Posterior cingulate gyrus (tissue), 11 donors: ENCODE measurements at regions not wholly inside any gene's neighbourhood (a gene's known extent, or its start where the extent isn't known, plus 50 kb on each side); places are given as distances from the start of the nearest gene placed in this dataset.
"Not testable (repeated sequence)": the region's sequence is repeated elsewhere in the genome, so short reads cannot be mapped to it uniquely, and the experiment has no call there.

Source experiments
- DNase-seq, 10 donors: peaks; one replicate each; pipeline versions ENCODE4 v3.0.0 to v3.0.0-alpha.2; 2020 to 2021; ENCODE audit warnings: mixed read lengths in 3 of 10
- intact Hi-C: fragments of 100-400 bp; cut with DNase I; formaldehyde crosslinking; loops from one replicate; pipeline ENCODE4 v1.15.1; 2023

DNA sequence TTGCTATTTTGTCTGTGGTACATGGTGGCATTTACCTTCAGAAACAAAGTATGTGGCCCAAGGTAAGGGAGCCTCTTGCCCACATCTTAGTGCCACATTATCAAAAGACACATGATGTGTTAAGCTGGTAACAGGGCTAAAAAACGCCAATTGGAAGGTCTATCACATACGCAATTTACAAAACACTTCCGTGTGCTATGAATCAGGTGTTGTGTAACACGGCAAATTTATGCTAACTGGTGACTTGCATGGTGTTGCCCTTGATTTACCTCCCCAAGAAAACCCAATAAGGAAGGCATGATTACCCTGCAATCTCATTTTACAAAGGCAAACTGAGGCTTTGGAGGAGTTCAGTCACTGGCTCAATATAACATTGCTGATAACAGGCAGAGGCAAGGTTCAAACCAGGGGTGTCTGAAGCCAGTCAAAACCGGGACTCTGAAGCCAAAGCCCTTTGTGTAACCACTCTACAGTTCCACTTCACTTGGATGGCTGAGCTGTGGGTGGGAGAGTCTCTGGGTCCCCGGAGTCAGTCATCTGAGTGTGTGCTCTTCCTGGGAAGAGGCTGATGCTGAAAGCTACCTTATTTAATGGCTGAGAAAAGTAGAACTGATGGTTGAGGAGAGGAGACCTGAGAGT is 103.9 kb upstream of the BCL6 start:
- intact Hi-C loops, result no loop called here
- DNase-seq, result no peak

GRCh38 chr3:187850258-187850921 is 105.1 kb upstream of the BCL6 start:
- no peak for DNase-seq
- intact Hi-C loops, result no loop called here

DNA sequence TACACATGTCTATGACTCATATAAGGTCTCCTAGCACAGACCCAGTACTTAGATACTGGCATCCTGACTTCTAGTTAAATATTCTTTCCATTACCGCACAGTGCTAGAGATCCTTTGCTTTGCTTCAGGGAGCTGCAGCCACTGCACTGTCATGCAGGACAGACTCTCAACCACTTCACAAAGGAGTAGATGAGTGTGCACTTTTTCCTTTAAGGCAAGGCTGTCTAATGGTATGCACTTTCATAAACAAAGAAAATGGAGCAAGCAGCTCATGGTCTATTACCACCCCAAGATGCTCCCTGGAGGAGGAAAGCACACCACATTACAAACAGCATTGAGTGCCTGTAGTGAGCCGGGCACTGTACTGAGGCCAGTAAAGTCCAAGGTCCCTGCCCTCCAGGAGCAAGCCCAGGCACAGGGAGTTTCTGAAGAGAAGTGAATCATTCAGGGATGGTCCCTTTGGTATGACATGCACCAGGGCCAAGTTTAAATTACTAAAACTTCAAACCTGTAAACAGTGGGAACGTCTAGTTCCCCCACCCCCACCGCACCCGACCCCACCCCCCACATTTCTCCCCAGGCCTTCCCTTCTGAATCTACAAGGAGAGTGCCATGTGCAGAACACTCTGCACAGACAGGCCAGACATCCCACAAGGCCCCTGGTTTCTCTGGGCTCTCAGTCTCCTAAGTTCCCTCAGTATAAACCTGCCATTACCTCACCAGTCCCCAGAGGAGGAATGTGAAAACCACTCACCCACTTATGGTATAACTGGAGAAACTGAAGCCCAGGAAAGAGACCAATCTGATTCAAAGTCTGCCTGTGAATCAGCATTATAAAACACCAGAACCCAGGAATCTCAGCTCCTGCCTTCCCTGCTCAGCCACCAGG is 107.8 kb upstream of the BCL6 start:
- intact Hi-C loops, result no loop called here
- DNase-seq, result no peak

DNA sequence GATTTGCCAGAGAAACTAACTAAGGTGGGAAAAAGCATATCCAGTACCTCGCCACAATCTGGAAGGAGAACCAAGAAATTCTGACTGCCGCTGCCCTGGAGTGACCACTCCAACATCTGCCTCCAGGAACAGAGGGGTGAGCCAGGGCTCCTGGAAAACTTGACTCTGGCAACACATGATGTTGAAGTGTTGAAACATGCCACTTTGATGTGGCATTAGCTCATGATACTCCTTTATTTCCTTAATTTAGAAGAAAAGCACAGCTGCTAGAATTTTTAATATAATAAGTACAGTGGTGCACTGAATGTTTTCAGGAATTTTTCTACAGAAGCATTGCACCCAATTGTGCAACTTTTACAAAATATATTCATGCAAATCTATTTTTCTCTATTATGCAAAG is 109.9 kb upstream of the BCL6 start:
- intact Hi-C loops, result no loop called here
- no peak for DNase-seq

DNA sequence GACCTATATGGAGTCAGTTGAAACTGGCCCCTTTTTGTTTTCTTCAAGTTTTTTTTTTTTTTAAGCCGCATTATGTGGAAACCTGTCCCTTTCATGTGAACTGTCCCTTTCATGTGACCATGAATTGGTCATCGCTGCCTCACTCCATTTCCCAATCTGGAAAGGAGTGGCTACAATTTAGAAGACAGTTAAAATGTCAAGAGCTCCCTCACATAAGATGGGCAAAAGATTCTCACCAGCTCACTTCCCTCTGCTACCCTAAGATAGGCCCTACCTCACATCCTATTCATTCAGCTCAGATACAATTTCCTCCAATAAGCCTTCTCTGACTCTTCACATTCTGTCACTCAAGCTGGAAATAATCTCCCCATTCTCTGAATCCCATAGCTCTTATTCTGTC is 111.3 kb upstream of the BCL6 start:
- intact Hi-C loops, result no loop called here
- DNase-seq, result no peak

DNA sequence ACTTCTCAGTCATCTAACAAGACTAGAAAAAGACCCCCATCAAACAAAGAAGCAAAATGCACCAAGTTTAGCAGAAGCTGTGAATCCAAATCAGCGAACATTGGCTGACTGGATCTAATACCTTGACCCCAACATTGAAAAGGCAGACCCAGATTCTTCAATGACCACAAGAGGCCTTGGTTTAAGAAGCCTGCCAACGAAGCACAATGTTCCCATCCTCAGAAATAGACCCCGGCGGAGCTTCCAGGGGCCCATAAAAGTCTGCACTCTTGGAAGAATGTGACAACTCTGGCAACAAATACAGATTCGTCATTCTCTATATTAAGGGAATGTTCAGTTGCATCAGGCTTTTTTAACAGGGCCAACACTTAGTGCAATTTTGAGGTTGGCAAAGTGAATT is 112.8 kb upstream of the BCL6 start:
- DNase-seq, result no peak
- intact Hi-C loops, result no loop called here

DNA sequence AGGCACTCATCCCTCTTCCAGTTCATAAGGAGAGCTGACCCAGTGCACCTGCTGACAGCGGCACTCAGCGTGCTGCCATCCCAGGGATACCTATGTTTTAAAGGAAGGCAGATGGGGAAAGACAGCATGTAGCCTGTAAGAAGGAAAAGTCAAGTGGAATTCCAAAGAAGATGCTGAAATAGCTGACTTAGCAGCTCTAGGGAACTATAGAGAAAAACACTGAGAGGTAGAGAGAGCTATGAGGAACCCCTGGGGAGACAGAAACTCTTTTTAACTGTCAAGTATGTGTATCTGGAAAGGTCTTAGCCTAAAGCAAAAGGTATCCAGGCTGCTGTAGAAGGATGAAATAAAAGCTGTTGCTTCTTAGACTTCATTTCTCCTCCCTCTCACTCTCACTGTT is 113.4 kb upstream of the BCL6 start:
- intact Hi-C loops, result no loop called here
- DNase-seq, result no peak

- DNase-seq, intact Hi-C loops: not testable (repeated sequence)
Observed at GRCh38 chr3:187862701-187863277, 117.5 kb upstream of the BCL6 start.

- DNase-seq, result no peak
- intact Hi-C loops, result no loop called here
Observed at GRCh38 chr3:187870360-187871203, 125.3 kb upstream of the BCL6 start.

- intact Hi-C loops, result no loop called here
- no peak for DNase-seq
Observed at GRCh38 chr3:187871204-187871591, 125.9 kb upstream of the BCL6 start.

DNA sequence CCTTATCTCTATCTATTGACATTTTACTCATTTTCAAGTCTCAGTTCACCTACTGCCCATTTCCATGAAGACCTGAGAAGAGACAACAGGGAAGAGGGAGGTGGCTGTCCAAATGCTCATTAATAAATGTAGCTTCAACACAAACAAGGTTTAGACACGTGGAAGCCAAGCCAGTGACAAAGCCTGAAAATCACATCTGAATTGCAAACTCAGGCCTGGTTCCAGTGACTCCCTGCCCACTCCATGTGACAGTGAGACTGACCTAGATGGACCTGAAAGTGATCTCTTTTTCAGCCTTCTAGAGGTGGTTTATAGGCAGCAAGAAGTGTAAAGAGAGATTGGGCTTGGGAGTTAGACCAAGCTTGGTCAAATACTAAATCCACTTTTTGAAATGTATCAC is 126.6 kb upstream of the BCL6 start:
- intact Hi-C loops, result no loop called here
- peak in 1 of 10 donors; percentile 42 for DNase-seq

- DNase-seq, result no peak
- intact Hi-C loops, result no loop called here
Observed at GRCh38 chr3:187873843-187874242, 128.6 kb upstream of the BCL6 start.

DNA sequence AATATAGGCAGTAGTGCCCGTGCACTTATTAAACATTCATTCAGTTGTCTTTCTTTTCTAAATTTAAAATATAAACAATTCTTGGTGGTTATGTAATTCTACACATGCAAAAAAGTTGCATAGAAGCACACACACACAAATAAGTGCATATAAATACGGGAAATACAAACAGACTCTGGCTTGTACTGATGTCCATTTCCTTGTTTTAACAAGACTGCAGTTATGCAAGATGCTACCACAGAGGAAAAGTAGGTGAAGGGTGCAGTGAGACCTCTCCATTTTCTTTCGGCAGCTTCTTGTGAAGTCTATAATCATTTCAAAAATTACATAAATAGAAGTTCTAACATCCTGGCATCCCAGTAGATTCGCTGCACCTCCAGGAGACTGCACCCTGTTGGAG is 130.6 kb upstream of the BCL6 start:
- DNase-seq, result no peak
- intact Hi-C loops, result no loop called here

DNA sequence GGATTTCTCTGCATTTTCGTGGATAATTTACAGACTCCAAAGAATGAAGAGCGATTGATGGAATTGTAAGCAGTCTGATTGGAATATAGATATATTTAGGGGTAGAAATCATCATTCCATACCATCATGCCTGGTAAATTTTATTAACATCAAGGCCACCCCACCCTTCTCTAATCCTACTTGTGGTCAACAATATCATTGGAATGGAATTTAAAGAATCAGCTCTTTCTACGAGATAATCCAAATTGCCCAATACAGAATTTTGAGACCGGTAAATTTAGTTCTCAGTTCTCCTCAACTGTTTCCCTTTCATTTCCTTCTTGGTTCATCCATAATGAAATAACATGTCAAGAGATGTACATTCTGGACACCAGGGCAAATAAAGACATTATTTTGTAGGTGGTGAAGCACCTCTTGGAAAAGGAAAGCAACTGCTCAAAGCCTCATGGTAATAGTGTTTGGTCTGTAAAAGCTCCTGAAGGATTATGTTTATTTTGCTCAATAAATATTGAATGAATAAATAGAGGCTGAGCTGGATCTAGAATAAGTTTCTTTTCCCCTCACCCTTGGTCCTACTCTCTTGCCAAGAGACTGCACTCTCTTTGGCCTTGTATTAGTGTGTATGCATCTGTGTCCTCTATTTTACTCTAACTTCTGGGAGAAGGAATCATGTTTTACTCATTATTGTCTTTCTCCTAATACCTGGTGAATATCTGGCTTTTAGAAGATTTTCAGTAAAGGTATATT is 133.7 kb upstream of the BCL6 start:
- intact Hi-C loops, result no loop called here
- DNase-seq, result no peak

DNA sequence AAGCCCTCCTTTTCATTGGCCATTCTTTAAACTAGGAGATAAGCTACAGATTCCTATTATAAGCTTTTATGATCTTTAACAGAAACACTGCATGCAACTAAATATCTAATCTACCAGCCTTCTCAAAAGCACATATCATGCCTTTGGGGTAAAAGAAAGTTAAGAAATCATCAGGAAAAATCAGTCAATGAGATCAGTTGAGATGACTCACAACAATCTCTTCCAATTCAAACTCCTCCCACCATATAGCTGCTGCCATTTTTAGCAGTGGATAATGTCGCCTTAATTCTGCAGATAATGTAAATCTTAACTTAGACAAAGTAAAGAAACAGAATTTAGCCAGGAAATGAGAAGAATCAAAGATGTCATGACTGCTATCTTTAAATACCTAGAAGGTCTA is 135.2 kb upstream of the BCL6 start:
- intact Hi-C loops, result no loop called here
- DNase-seq, result no peak

GRCh38 chr3:187880851-187881250 is 135.6 kb upstream of the BCL6 start:
- intact Hi-C loops, result no loop called here
- no peak for DNase-seq

- intact Hi-C loops, result no loop called here
- no peak for DNase-seq
Observed at GRCh38 chr3:187888701-187889100, 143.4 kb upstream of the BCL6 start.

DNA sequence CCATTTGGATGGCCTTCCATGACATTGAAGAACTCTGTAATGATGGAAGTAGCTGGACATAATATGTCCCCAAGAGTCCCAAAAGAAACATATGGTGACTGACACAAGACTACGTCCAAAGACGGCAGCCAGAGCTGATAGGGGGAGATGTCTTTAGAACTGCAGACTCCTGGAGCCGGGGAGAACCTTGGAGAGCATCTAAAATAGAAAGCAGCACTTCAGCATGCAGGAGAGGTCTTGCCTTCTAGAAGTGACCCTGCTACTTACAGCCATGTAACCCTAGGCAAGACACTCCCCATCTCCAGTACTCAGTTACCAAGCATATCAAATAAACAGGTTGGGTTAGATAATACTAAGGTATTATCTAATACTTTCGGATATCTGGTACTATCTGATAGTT is 143.8 kb upstream of the BCL6 start:
- DNase-seq, result no peak
- intact Hi-C loops, result no loop called here

GRCh38 chr3:187889601-187890404 is 144.5 kb upstream of the BCL6 start:
- DNase-seq, result no peak
- intact Hi-C loops, result no loop called here
